Ovary (tissue), 7 donors: ENCODE measurements at regions not wholly inside any gene's neighbourhood (a gene's known extent, or its start where the extent isn't known, plus 50 kb on each side); places are given as distances from the start of the nearest gene placed in this dataset.

ENCODE experiments used
- DNase-seq, 5 donors: peaks; one replicate each; pipeline ENCODE4 v3.0.0-alpha.2; 2019 to 2020
- H3K27ac ChIP-seq, 2 donors: fragments of 200-600 bp; one replicate each; pipeline versions ENCODE4 v1.5.1 to v1.8.0; 2019 to 2022
- H3K27me3 ChIP-seq: fragments of 200-600 bp; one replicate; pipeline ENCODE4 v1.8.0; 2022
- H3K36me3 ChIP-seq: fragments of 200-600 bp; sonication (generic); one replicate; pipeline ENCODE4 v1.5.1; 2019
- H3K4me1 ChIP-seq: one replicate; pipeline ENCODE4 v1.8.1; 2013; ENCODE audit warnings: mild to moderate bottlenecking, moderate library complexity; ENCODE audit not compliant: insufficient read depth
- H3K4me3 ChIP-seq: fragments of 200-600 bp; sonication (generic); one replicate; pipeline ENCODE4 v1.5.1; 2017
- H3K9me3 ChIP-seq, 2 donors: fragments of 200-600 bp in 1 of 2; sonication (generic) in 1 of 2; one replicate each; pipeline versions ENCODE4 v1.5.1 to v1.8.1; 2013 to 2019; ENCODE audit warnings: mild to moderate bottlenecking in 1 of 2, moderate library complexity in 1 of 2
- CTCF ChIP-seq, 3 donors: fragments of 450-650 bp in 2 of 3; fragments of 200-600 bp in 1 of 3; IDR thresholded peaks; one replicate each; pipeline versions ENCODE4 v1.5.1 to v1.8.0; 2016 to 2022; ENCODE audit warnings: antibody characterized with exemption in 3 of 3, mild to moderate bottlenecking in 1 of 3
- EP300 ChIP-seq: sonication (generic); formaldehyde crosslinking; IDR thresholded peaks from one replicate; pipeline ENCODE4 v1.6.1; 2017; ENCODE audit warnings: antibody characterized with exemption
- POLR2A ChIP-seq: fragments of 450-650 bp; IDR thresholded peaks from one replicate; pipeline ENCODE4 v1.6.1; 2017; ENCODE audit warnings: antibody characterized with exemption, mild to moderate bottlenecking, moderate library complexity
- WGBS, 3 donors: extraction: QIAGEN DNeasy Blood & Tissue Kit in 1 of 3; methylation state at CpG; one replicate each; pipeline versions ENCODE4 v1.1.5 to v1.1.7; 2013 to 2017; 5-methylcytosine and 5-hydroxymethylcytosine counted together
- intact Hi-C, 4 donors: fragments of 100-400 bp; cut with DNase I; formaldehyde crosslinking; loops; one replicate each; pipeline versions ENCODE4 v1.11.0 to v1.15.1; 2022 to 2023
- donor health status: DM: no; HTN: no; CAD: no; lungs with moderate emphysema.
- donor health status: DM: no; HTN: no; CAD: no.
- donor health status: Bipolar disorder and iron deficiency.
- donor health status: DM: no; HTN: no; CAD: no.
- donor health status: DM: yes; HTN: yes; CAD: no.

DNA sequence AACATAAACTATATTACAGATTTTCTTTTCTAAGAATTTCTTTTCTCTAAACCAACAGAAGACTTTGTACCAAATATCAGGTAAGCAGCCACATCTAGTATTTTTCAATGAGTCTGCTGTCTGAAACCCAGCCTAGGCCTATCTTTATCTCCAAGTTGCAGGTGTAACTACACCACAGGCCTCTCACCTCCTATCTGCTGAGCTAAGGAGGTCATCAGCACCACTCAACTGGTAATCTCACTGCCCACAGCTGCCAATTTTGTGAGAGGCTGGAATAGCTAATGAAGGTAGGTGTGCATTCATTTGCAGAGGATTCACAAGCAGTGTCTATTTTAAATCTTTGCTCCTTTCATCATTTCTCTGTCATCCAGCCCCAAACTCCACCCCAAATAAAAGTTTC is 584.8 kb downstream of the HDGFL1 start:
- Histone ChIP-seq H3K27me3 (no peaks in the 10 kb centered on the region), H3K36me3 (no peaks in the 10 kb centered on the region), H3K9me3 (no peaks in the 10 kb centered on the region), H3K4me1 (no peaks in the 10 kb centered on the region), H3K27ac (no peak overlapping the region), H3K4me3 (no peak overlapping the region)
- intact Hi-C loops: no loop called here
- TF ChIP-seq POLR2A (no peak), CTCF (IDR thresholded peaks at IDR 0.05) (no peak), EP300 (no peak)
- no peak for DNase-seq

GRCh38 chr6:23170049-23170448 is 600.7 kb downstream of the HDGFL1 start:
- no peaks in the 10 kb centered on the region for H3K4me1 ChIP-seq
- H3K4me3 ChIP-seq: no peak overlapping the region
- 24 to 30% (median 28%) methylated on average over 1 of the region's 1 CpG for WGBS, 3 donors
- no peaks in the 10 kb centered on the region for H3K27me3 ChIP-seq
- no peak for TF ChIP-seq POLR2A
- no peak for TF ChIP-seq CTCF (IDR thresholded peaks at IDR 0.05)
- TF ChIP-seq EP300: no peak
- no peak for DNase-seq
- H3K36me3 ChIP-seq: no peaks in the 10 kb centered on the region
- no peaks in the 10 kb centered on the region for H3K9me3 ChIP-seq
- H3K27ac ChIP-seq: no peak overlapping the region
- intact Hi-C loops: no loop called here

- no peaks in the 10 kb centered on the region for H3K27me3 ChIP-seq
- H3K36me3 ChIP-seq: no peaks in the 10 kb centered on the region
- 59 to 65% (median 64%) methylated on average over 3 of the region's 3 CpGs for WGBS, 3 donors
- no peak overlapping the region for H3K27ac ChIP-seq
- no peak for DNase-seq
- H3K4me1 ChIP-seq: peaks cover 4% of the 10 kb centered on the region
- H3K9me3 ChIP-seq: no peaks in the 10 kb centered on the region
- TF ChIP-seq POLR2A (no peak), CTCF (IDR thresholded peaks at IDR 0.05) (no peak), EP300 (no peak)
- intact Hi-C loops: no loop called here
- H3K4me3 ChIP-seq: no peak overlapping the region
These were observed 603.9 kb downstream of the HDGFL1 start for GRCh38 chr6:23173234-23173633.

GRCh38 chr6:23174781-23175361 is 605.5 kb downstream of the HDGFL1 start:
- Histone ChIP-seq H3K36me3 (no peaks in the 10 kb centered on the region), H3K9me3 (no peaks in the 10 kb centered on the region), H3K27me3 (no peaks in the 10 kb centered on the region), H3K4me1 (peaks cover 4% of the 10 kb centered on the region), H3K4me3 (no peak overlapping the region), H3K27ac (no peak overlapping the region)
- no peak for DNase-seq
- TF ChIP-seq CTCF (IDR thresholded peaks at IDR 0.05) (no peak), POLR2A (no peak), EP300 (no peak)
- intact Hi-C loops: no loop called here
- 81 to 87% (median 84%) methylated on average over 7 of the region's 7 CpGs for WGBS, 3 donors

DNA sequence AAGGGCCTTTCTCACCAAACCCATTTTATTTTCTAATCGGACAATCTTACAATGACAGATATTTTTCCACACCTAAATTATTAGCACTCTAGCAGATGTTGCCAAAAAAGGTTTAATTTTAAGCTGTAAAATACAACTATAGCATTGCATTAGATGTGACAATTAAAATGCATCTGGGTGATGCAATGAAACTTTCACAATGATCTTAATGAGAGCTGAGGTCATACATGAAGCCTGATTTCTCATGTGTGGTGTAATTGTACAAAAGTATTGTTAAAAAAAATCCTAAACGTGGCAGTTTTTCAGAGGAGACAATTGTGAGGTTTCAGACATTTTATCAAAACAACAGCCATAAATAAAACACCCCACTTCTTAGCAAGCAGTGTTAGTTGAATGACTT is 606.0 kb downstream of the HDGFL1 start:
- Histone ChIP-seq H3K4me1 (peaks cover 4% of the 10 kb centered on the region), H3K27ac (no peak overlapping the region), H3K9me3 (no peaks in the 10 kb centered on the region), H3K36me3 (no peaks in the 10 kb centered on the region), H3K27me3 (no peaks in the 10 kb centered on the region), H3K4me3 (no peak overlapping the region)
- no peak for TF ChIP-seq CTCF (IDR thresholded peaks at IDR 0.05)
- no peak for TF ChIP-seq EP300
- TF ChIP-seq POLR2A: no peak
- DNase-seq: no peak
- intact Hi-C loops: no loop called here
- 55 to 69% (median 66%) methylated on average over 2 of the region's 2 CpGs for WGBS, 3 donors
